ENCODE measurements at regions not wholly inside any gene's neighbourhood (a gene's known extent, or its start where the extent isn't known, plus 50 kb on each side); places are given as distances from the start of the nearest gene placed in this dataset.

DNA sequence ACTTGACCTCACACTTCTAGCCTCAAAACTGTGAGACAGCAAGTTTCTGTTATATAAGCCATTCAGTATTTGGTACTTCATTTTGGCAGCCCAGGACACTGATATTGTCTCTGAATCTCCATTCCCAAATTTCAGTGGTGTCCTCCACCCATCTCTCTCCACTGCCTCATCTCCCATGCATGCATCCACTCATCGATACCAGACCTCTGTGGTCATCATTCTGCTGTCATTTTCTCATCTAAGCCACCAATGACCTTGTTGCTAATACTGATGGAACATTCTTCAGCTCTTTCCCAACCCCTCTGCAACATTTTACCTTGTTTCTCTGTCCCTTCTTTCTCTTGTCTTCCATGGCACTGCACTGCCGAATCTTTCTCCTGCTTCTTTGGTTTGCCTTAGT lies 221.8 kb downstream of the SNX18 start:
- TF ChIP-seq POLR2AphosphoS5 (IDR thresholded peaks at IDR 0.05; ENCODE audit: low read depth, low read length) (no peak), POLR2A (IDR thresholded peaks at IDR 0.05; ENCODE audit: low read depth, low read length) (no peak), TAF1 (IDR thresholded peaks at IDR 0.05; ENCODE audit: borderline replicate concordance, low read depth, low read length) (no peak)

Measured in GM12892 (cell line).